Left ventricle myocardium superior (tissue), 1 donor: ENCODE measurements at regions not wholly inside any gene's neighbourhood (a gene's known extent, or its start where the extent isn't known, plus 50 kb on each side); places are given as distances from the start of the nearest gene placed in this dataset.

ENCODE experiments used
- ATAC-seq: fragments of 200-7000 bp; cut with Tn5 transposase; one replicate; pipeline ENCODE4 v1.9.1; 2020; ENCODE audit warnings: mild to moderate bottlenecking, moderate library complexity
- DNase-seq: peaks from one replicate; pipeline ENCODE4 v3.0.0-alpha.2; 2020
- intact Hi-C: fragments of 100-400 bp; cut with micrococcal nuclease; formaldehyde crosslinking; loops from one replicate; pipeline ENCODE4 v1.11.0; 2022
- donor health status: DM: no; HTN: yes; CAD: no; lungs with severe emphysema.

DNA sequence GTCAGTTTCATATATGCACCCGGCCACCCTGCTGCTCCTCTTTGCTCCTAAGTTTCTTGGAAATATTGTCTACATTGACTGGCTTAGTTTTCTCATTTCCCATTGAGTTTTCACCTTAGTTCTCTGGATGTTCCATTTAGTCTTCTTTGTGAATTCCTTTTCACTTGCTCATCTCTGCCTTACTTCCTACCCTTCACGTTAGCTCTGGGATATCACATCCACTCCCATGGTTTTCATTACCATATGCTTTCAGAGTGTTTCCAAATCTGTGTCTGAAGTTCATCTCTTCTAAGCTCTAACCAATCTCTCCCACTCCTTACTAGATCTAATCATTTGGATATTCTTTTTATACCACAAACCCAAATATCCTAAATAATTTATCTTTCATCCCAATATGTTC, 226.4 kb downstream of the FAM76B start:
- DNase-seq (no peak), ATAC-seq (no peak)
- intact Hi-C loops: no loop called here

GRCh38 chr11:95562196-95562921, 227.2 kb downstream of the FAM76B start:
- ATAC-seq: no peak
- intact Hi-C loops: no loop called here
- no peak for DNase-seq

GRCh38 chr11:95559899-95560298, 229.7 kb downstream of the FAM76B start:
- DNase-seq (no peak), ATAC-seq (no peak)
- intact Hi-C loops: no loop called here

DNA sequence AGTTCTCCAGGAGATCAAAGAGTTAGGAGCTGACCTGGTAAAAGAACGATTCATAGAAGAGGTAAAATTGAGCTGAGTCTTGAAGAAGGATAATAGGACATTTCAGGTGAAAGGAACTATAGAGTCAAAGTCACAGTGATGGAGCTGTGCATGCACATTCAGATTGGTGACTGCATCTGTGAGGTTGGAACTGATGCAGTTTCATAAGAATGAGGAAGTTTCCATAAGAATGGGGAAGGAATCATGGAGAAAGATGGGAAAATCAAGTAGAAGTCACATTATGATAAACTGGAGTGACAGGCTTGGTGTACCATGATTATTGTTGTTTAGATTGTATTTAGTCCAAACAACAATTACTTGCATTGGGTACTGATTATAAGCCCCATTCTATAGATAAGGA, 232.2 kb downstream of the FAM76B start:
- no peak for DNase-seq
- ATAC-seq: no peak
- intact Hi-C loops: no loop called here

DNA sequence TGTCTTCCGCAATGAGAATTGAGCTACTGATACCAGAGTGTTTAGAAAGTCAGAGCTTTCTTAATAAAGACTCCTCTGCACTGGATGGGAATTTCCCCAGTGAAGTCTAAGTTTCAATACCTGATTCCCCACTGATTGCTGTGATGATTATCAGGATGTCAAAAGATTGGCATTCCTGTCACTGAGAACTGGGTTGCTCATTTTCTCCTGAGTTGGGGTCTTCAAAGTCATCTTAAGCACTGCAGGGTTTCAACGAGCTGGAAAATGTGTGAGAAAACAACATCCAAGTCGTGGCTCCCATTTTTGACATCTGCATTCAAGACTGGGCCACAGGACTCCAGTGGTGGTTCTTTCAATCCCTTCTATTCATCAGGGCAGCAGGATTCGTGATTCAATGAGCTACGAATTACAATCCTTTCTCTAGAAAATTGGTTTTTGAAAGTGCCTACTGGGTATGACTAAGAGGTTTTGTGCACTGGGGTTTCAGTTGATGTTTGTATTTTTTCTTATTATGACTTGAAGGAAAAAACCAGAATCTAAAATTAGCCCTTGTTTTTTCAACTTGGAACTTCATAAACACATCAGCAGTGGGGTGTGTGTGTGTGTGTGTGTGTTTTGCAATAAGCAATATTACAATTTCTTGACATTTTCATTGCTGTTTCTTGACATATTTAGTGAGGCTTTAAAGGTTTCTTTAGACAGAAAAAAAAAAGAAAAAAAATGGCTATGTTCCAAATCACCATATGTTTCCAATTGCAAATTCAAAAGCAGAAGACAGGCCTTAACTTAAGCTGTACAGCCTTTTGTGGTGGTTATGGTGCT, 233.0 kb downstream of the FAM76B start:
- ATAC-seq (no peak), DNase-seq (no peak)
- intact Hi-C loops: no loop called here

DNA sequence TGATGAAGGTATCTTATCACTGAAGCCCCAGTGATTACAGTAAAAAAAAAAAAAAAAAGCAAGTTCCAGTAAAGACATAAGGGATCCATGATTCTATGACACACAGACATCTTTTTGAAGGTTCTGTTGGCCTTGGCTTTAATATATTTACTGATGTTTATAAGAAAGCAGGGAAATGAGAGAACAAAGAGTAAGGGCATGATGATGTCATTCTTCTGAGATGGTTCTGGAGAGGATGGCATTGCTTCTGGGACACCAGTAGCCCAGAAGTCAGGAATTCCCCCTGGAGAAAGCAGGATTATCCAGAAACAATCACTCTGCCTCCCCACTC, 233.6 kb downstream of the FAM76B start:
- DNase-seq (no peak), ATAC-seq (no peak)
- intact Hi-C loops: no loop called here

DNA sequence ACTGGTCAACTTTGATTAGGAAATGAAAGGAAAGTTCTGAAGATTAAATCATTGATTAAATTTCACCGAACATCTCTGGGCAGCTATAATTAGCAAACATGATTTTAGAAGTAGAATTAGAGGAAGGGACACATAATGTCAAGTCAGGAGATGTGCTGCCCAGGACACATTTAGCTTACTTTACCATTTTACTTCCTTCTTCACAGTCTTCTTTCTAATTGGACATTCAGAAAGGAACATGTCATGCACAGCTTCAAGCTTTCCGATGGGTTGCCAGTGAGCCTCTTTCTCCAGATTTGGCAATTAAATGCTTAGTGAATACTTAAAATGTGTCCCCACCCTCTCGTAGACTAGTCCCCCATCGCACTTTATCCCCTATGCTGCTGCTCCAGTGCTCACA, 234.7 kb downstream of the FAM76B start:
- no peak for DNase-seq
- intact Hi-C loops: no loop called here
- ATAC-seq: no peak

GRCh38 chr11:95549301-95549700, 240.3 kb downstream of the FAM76B start:
- no peak for ATAC-seq
- intact Hi-C loops: no loop called here
- no peak for DNase-seq

GRCh38 chr11:95548416-95548815, 241.2 kb downstream of the FAM76B start:
- intact Hi-C loops: no loop called here
- ATAC-seq (no peak), DNase-seq (no peak)

DNA sequence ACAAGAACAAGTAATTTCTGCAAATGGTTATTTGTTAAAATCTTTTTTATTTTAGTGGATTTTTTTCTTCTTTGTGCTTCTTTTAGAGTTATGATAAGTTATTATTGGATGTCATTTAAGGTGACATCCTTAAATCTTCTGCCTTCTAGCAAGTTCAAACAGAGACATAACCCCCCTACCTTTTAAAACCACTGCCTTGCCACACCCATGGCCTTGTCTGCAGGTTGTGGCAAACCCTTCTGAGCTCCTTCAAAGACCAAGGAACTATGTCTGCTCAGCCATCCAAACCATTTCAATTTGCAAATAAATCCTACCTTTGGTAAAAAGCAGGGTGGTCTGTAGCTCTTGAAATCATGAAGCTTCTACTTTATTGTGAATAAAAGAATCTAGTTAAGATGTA, 241.6 kb downstream of the FAM76B start:
- ATAC-seq (no peak), DNase-seq (no peak)

DNA sequence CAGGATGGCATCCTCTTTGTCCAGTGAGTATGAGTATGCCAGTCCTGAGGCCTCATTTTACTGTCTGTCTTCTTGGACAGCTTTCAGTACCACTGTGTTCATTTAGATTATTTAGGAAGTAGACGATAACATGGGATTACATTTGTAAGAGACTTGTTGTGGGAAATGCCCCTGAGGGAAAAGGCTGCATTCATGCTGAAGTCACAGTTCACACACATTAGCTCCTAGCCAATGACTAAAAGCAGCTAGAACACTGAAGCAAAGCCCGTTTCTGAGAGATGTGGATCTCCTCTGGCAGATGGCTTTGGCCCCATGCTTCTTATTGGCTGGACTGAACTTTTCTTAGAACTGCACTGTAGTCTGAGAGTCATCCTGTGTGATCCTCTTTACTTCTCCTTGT, 242.4 kb downstream of the FAM76B start:
- ATAC-seq: peak; percentile 25
- DNase-seq: no peak
- intact Hi-C loops: no loop called here

More for the DNA sequence above, 241.6 kb downstream of the FAM76B start:
- intact Hi-C loops: no loop called here

DNA sequence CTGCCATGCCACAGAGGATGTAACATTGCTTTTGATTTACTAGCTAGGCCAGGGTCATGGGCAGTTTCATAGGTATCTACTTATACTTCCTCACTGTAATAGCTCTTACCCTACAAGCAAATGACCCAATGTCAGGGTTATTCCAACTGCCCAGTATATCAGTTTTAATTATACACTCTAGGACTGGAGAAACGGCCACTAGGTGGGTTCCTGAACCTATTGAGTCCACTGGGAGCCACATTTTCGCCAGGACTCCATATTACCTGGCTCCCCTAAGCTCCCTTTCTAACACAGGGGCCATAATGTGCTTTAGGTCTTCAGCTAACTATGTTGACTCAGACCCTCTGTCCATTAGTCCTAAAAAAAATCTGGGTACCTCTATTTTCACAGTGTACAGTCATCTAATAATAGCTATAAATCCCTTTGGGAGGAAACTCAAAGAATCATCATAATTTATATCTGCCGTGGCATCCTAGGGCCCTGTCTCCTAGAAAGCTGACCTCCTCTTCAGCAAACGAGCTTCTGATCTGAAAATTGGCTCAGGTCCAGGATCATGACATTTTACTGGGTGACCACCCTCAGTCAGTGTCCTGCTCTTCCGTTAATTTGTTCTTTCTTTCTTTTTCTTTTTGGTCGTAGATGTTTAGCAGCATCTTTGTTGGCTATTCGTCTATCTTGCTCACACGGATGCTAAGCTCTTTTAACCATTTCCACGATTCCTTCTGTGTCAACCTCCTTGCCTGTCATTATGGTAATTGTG, 244.3 kb downstream of the FAM76B start:
- no peak for DNase-seq
- no peak for ATAC-seq
- intact Hi-C loops: no loop called here

- intact Hi-C loops: no loop called here
- ATAC-seq (no peak), DNase-seq (no peak)
Observed at GRCh38 chr11:95544095-95544856, 245.3 kb downstream of the FAM76B start.

DNA sequence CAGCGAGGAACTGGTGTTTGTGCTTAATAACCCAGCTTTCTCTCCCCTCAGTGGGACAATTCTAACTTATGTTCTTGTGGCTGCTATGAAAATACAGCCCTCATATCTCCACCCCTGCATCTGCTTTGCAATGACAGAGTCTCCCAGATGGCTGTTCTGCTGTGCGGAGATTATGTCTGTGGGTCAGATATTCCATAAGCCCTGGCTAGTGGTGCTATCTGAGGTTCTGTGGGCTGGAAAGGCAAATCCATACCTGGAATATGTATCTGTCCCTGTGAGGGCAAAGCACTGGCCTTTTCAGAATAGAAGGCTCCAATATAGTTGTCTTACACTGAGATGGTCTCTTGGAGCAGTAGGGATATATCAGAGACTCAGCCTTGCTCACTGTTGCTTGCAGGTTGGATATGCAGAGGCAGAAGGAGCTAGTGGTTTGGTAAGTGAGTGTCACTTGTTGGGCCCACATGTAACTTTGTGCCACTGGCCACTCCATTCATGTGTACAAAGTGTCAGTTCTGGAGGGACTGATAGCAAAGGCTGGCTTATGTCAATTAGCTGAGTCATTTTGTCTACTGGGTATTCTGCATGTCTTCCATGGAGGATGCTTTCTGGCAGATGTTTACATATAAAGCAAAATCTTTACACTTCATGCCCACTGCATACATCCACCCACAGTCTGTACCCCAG, 246.6 kb downstream of the FAM76B start:
- intact Hi-C loops: no loop called here
- ATAC-seq (no peak), DNase-seq (no peak)

DNA sequence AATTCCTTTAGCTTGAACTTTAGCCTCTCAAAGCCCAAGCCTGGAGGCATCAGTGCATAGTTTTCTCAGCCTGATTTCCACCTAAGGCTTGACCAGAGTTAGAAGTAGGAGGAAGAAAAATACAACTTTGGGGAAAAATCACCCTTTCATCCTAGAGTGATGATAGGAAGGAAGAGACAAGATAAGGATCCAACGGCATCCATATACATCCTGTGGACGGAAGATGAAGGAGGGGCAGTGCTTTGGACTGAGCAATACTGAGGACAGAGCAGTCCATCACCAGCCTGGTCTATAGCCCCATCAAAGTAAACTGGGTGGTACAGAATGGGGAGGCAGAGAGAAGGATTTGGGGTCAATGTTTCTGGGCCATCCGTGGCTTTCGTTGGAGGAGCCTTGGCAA, 247.9 kb downstream of the FAM76B start:
- no peak for DNase-seq
- ATAC-seq: no peak
- intact Hi-C loops: no loop called here

GRCh38 chr11:95536047-95536690, 253.4 kb downstream of the FAM76B start:
- intact Hi-C loops: no loop called here
- no peak for DNase-seq
- no peak for ATAC-seq

DNA sequence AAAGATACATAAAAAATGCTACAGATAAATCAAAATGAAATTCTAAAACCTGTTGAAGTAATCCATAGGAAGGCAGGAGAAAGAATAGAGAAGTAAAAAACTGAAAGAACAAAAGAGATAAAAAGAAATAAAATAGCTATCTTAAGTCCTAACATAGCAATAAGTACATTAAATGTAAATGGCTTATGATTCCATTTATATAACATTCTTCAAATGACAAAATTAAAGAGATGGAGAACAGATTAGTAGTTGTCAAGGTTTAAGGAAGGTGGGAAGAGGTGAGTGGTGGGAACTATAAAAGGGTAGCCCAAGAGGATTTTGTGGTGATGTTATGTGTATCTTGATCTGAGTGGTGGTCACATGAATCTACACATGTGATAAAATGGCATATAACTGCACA, 254.8 kb downstream of the FAM76B start:
- ATAC-seq: no peak
- no peak for DNase-seq
- intact Hi-C loops: no loop called here

DNA sequence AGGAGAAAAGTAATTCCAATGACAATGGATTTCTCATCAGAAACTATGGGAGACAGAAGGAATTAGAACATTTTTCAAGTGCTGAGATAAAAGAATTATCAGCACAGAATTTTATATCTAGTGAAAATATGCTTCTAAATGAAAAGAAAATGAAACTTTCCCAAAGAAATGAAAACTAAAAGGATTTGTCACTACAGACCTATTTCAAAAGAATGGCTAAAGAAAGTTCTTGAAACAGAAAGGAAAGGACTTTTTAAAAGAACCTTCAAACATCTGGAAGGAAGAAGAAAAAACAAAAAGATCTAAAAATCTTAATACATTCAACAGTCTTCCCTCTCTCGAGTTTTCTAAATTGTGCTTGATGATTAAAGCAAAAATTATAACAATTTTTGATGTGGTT, 255.4 kb downstream of the FAM76B start:
- no peak for DNase-seq
- intact Hi-C loops: no loop called here
- no peak for ATAC-seq

DNA sequence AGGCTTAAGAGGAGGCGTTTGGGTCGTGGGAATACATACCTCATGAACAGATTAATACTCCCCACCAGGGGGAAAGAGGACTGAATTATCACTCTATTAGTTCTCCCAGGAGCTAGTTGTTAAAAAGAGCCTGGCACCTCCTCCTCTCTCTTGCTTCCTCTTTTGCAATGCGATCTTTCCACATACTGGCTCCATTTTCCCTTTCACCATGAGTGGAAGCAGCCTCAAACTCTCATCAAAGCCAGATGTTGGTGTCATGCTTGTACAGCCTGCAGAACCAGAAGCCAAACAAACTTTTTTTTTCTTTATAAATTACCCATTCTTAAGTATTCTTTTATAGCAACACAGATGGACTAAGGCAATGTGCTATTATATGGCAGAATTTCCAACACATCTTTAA, 258.5 kb downstream of the FAM76B start:
- intact Hi-C loops: no loop called here
- no peak for ATAC-seq
- DNase-seq: no peak
